MCF 10A (cell line): ENCODE measurements at regions not wholly inside any gene's neighbourhood (a gene's known extent, or its start where the extent isn't known, plus 50 kb on each side); places are given as distances from the start of the nearest gene placed in this dataset.

Experiments used
- BruUV-seq: library from RNA; stranded (reverse); fragments of 400-500 nt; replicated peaks from 2 replicates; lab custom pipeline; 2021; lab: Mats Ljungman, UMichigan
- CTCF ChIA-PET: fragments of 300-600 bp; sonication (Branson Sonifier 250); formaldehyde crosslinking; extraction: SDS; loops from one replicate; lab custom pipeline; 2021; ENCODE audit warnings: antibody characterized with exemption, inconsistent platforms; lab: Yijun Ruan, JAX
- POLR2A ChIA-PET: fragments of 300-600, 350-650 bp; sonication (Branson Sonifier 250); formaldehyde crosslinking; extraction: SDS; loops from one replicate; lab custom pipeline; 2020; ENCODE audit warnings: antibody characterized with exemption, inconsistent platforms; lab: Yijun Ruan, JAX
- DNase-seq: peaks from one replicate; pipeline ENCODE4 v3.0.0-alpha.2; 2018; ENCODE audit not compliant: unreplicated experiment
- H3K27ac Mint-ChIP-seq: one replicate; pipeline ENCODE4 v1.8.0; 2022; ENCODE audit warnings: mild to moderate bottlenecking, low read depth, mixed read lengths; ENCODE audit not compliant: unreplicated experiment
- H3K27me3 Mint-ChIP-seq: one replicate; pipeline ENCODE4 v1.8.0; 2022; ENCODE audit warnings: mixed read lengths; ENCODE audit not compliant: insufficient read depth, unreplicated experiment
- H3K36me3 Mint-ChIP-seq: one replicate; pipeline ENCODE4 v1.8.0; 2022; ENCODE audit warnings: mild to moderate bottlenecking, moderate library complexity, mixed read lengths; ENCODE audit not compliant: insufficient read depth, unreplicated experiment
- H3K4me1 Mint-ChIP-seq: one replicate; pipeline ENCODE4 v1.8.0; 2022; ENCODE audit warnings: mixed read lengths; ENCODE audit not compliant: insufficient read depth, unreplicated experiment
- H3K4me3 Mint-ChIP-seq: one replicate; pipeline ENCODE4 v1.8.0; 2022; ENCODE audit warnings: mild to moderate bottlenecking, moderate library complexity, mixed read lengths; ENCODE audit not compliant: unreplicated experiment
- H3K9me3 Mint-ChIP-seq: one replicate; pipeline ENCODE4 v1.8.0; 2022; ENCODE audit warnings: mixed read lengths; ENCODE audit not compliant: unreplicated experiment
- CTCF ChIP-seq: fragments of 200-600 bp; IDR thresholded peaks from one replicate; pipeline ENCODE4 v1.8.0; 2022; ENCODE audit warnings: antibody characterized with exemption, mild to moderate bottlenecking; ENCODE audit not compliant: unreplicated experiment
- intact Hi-C: fragments of 100-400 bp; cut with micrococcal nuclease; formaldehyde crosslinking; loops from 2 replicates; pipeline ENCODE4 v1.14.1; 2022

GRCh38 chr10:106336874-106337273 lies 827.6 kb downstream of the SORCS1 start:
- no TSS peak for BruUV-seq
- TF ChIP-seq CTCF = no peak
- ChIA-PET POLR2A (no interaction called here), CTCF (no interaction called here)
- H3K9me3 Mint-ChIP-seq = no peaks in the 10 kb centered on the region
- DNase-seq = no peak
- H3K27me3 Mint-ChIP-seq = no peaks in the 10 kb centered on the region
- H3K36me3 Mint-ChIP-seq = no peaks in the 10 kb centered on the region
- no peak overlapping the region for H3K27ac Mint-ChIP-seq
- intact Hi-C loops = no loop called here
- no peaks in the 10 kb centered on the region for H3K4me1 Mint-ChIP-seq
- H3K4me3 Mint-ChIP-seq = no peak overlapping the region

DNA sequence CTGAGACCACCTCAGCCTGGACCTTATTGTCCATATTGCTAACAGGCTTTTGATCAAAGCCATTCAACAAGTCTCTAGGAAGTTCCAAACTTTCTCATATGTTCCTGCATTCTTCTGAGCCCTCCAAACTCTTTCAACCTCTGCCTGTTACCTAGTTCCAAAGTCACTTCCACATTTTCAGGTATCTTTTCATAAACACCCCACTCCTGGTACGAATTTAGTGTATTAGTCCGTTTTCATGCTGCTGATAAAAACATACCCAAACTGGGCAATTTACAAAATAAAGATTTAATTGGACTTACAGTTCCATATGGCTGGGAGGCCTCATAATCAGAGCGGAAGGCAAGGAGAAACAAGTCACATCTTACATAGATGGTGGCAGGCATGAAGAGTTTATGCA lies 836.8 kb downstream of the SORCS1 start:
- H3K4me1 Mint-ChIP-seq = no peaks in the 10 kb centered on the region
- TF ChIP-seq CTCF = no peak
- POLR2A ChIA-PET = no interaction called here

GRCh38 chr10:106320876-106321275 lies 843.6 kb downstream of the SORCS1 start:
- no TSS peak for BruUV-seq
- POLR2A ChIA-PET = no interaction called here

More for the DNA sequence above, 836.8 kb downstream of the SORCS1 start:
- no peak overlapping the region for H3K4me3 Mint-ChIP-seq
- no peak overlapping the region for H3K27ac Mint-ChIP-seq
- DNase-seq = peak; percentile 2
- no peaks in the 10 kb centered on the region for H3K27me3 Mint-ChIP-seq
- H3K36me3 Mint-ChIP-seq = no peaks in the 10 kb centered on the region
- no TSS peak for BruUV-seq
- H3K9me3 Mint-ChIP-seq = peaks cover 24% of the 10 kb centered on the region
- CTCF ChIA-PET = no interaction called here
- intact Hi-C loops = no loop called here

DNA sequence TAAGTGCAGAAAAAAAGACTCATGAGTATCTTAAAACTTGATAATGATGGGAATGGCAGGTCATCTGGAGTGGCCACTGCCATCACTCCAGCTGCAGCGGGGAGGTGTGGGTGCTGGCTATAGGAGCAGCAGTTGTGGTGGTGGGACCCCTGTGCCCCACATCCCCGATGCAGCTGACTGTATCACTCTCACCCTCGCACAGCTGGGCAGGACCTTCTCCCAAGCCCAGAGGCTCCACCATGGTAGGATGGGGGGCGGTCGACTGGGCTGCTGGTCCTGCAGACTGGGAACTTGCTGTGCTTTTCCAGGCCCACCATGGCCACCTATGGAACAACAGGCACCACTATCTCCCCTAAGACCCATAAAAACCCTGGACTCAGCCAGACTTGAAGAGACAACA lies 844.4 kb downstream of the SORCS1 start:
- H3K9me3 Mint-ChIP-seq = no peaks in the 10 kb centered on the region
- ChIA-PET POLR2A (no interaction called here), CTCF (no interaction called here)
- no peak for DNase-seq
- no peaks in the 10 kb centered on the region for H3K36me3 Mint-ChIP-seq
- no peak overlapping the region for H3K4me3 Mint-ChIP-seq
- H3K27ac Mint-ChIP-seq = no peak overlapping the region
- TF ChIP-seq CTCF = no peak
- BruUV-seq = no TSS peak
- no peaks in the 10 kb centered on the region for H3K4me1 Mint-ChIP-seq
- H3K27me3 Mint-ChIP-seq = no peaks in the 10 kb centered on the region
- intact Hi-C loops = no loop called here

More at GRCh38 chr10:106320876-106321275, 843.6 kb downstream of the SORCS1 start:
- TF ChIP-seq CTCF = no peak
- H3K27ac Mint-ChIP-seq = no peak overlapping the region
- no peak overlapping the region for H3K4me3 Mint-ChIP-seq
- peaks cover 3% of the 10 kb centered on the region for H3K9me3 Mint-ChIP-seq
- intact Hi-C loops = no loop called here
- DNase-seq = no peak
- no peaks in the 10 kb centered on the region for H3K4me1 Mint-ChIP-seq
- no peaks in the 10 kb centered on the region for H3K27me3 Mint-ChIP-seq
- H3K36me3 Mint-ChIP-seq = no peaks in the 10 kb centered on the region
- CTCF ChIA-PET = interaction anchor here (1.1 kb wide), 1 partner anchor 13 kb away, joined by 5 read pairs; no protein-coding TSS in a partner anchor
